Gastrocnemius medialis (tissue), 4 donors: ENCODE measurements at regions not wholly inside any gene's neighbourhood (a gene's known extent, or its start where the extent isn't known, plus 50 kb on each side); places are given as distances from the start of the nearest gene placed in this dataset.

Experiments used
- ATAC-seq, 2 donors: fragments of 150-250 bp; one replicate each; pipeline ENCODE4 v1.9.1; 2016
- DNase-seq, 2 donors: peaks; one replicate each; pipeline ENCODE4 v3.0.0-alpha.2; 2019
- H3K27ac ChIP-seq, 4 donors: fragments of 200-600 bp; sonication (generic); 1 replicate in 1 of 4; 2 replicates in 3 of 4; pipeline ENCODE4 v1.5.1; 2016 to 2018; ENCODE audit warnings: mild to moderate bottlenecking in 2 of 4, moderate library complexity in 1 of 4
- H3K27me3 ChIP-seq, 3 donors: fragments of 200-600 bp; sonication (generic) in 2 of 3; 1 replicate in 1 of 3; 2 replicates in 2 of 3; pipeline versions ENCODE4 v1.5.1 to v1.6.0; 2016 to 2019; ENCODE audit warnings: mild to moderate bottlenecking in 1 of 3, moderate library complexity in 1 of 3
- H3K36me3 ChIP-seq, 2 donors: fragments of 200-600 bp; sonication (generic) in 1 of 2; one replicate each; pipeline ENCODE4 v1.5.1; 2017 to 2018
- H3K4me1 ChIP-seq, 2 donors: fragments of 200-600 bp; sonication (generic) in 1 of 2; one replicate each; pipeline ENCODE4 v1.5.1; 2016 to 2017; ENCODE audit warnings: mild to moderate bottlenecking in 2 of 2
- H3K4me3 ChIP-seq, 4 donors: fragments of 200-600 bp; sonication (generic) in 3 of 4; 1 replicate in 1 of 4; 2 replicates in 3 of 4; pipeline ENCODE4 v1.5.1; 2016 to 2019; ENCODE audit warnings: mild to moderate bottlenecking in 2 of 4
- H3K9me3 ChIP-seq, 3 donors: fragments of 200-600 bp; sonication (generic) in 2 of 3; 1 replicate in 1 of 3; 2 replicates in 2 of 3; pipeline ENCODE4 v1.5.1; 2016 to 2019
- POLR2A ChIP-seq, 2 donors: fragments of 450-650 bp; IDR thresholded peaks; one replicate each; pipeline ENCODE4 v1.6.1; 2017; ENCODE audit warnings: antibody characterized with exemption in 2 of 2, mild to moderate bottlenecking in 2 of 2, moderate library complexity in 2 of 2
- in situ Hi-C, 4 donors: fragments of 200-750 bp; cut with MboI; loops; one replicate each; pipeline versions ENCODE4 v1.15.0 to v1.8.0; 2017; ENCODE audit warnings: low sequenced_read_pairs in 4 of 4
- intact Hi-C: fragments of 100-400 bp; cut with DNase I; formaldehyde crosslinking; loops from one replicate; pipeline ENCODE4 v1.15.1; 2023; ENCODE audit warnings: low total_unique reads
- TF ChIP-seq, protein P1 (sequence below), 5 experiments: fragments of 450-650 bp in 3 of 5; fragments of 200-600 bp in 2 of 5; sonication (generic) in 2 of 5; IDR thresholded peaks in 4 of 5; conservative IDR thresholded peaks in 1 of 5; 1 replicate in 4 of 5; 2 replicates in 1 of 5; pipeline ENCODE4 v1.5.1; 2016 to 2019; ENCODE audit warnings: antibody characterized with exemption in 5 of 5, mild to moderate bottlenecking in 3 of 5, moderate library complexity in 3 of 5

DNA sequence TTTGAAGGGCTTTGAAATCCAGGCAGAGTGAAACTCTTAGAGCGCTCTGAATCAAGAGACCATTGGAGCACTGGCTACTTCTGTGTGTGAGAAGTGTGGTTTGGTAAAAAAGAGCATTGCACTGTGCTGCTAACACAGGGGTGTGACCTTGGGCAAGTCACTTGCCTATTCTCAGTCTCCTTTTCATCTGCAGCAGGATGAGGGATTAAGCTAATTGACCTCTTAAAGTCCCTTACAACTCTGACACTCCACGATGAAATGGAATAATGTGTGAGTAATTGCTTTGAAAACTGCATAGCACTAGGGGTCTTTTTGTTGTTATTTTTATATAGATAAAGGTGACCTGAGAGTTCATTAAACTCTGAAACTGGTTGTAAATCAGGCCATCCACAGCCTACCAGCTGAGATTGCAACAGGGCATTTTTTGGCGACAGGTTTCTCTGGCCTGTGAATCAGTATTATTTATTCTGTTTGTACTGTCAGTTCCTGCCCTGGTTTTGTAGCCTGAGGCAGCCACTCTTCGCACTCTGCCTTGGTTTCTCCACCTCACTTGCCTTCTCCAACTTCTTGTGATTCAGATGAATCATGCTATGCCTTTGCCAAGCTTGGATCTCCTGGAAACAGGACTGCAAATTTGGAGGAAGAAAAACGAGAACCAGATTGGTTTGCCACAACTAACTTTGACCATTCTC, 159.9 kb upstream of the PARP11 start:
- DNase-seq = no peak
- Histone ChIP-seq H3K9me3 (no peaks in the 10 kb centered on the region), H3K4me3 (no peak overlapping the region), H3K27ac (no peak overlapping the region), H3K36me3 (no peaks in the 10 kb centered on the region), H3K27me3 (peaks cover 0 to 6% (median 0%) of the 10 kb centered on the region in 3 donors), H3K4me1 (peaks cover 0 to 3% of the 10 kb centered on the region in 2 donors)
- ATAC-seq = no peak
- TF ChIP-seq, protein P1, sequence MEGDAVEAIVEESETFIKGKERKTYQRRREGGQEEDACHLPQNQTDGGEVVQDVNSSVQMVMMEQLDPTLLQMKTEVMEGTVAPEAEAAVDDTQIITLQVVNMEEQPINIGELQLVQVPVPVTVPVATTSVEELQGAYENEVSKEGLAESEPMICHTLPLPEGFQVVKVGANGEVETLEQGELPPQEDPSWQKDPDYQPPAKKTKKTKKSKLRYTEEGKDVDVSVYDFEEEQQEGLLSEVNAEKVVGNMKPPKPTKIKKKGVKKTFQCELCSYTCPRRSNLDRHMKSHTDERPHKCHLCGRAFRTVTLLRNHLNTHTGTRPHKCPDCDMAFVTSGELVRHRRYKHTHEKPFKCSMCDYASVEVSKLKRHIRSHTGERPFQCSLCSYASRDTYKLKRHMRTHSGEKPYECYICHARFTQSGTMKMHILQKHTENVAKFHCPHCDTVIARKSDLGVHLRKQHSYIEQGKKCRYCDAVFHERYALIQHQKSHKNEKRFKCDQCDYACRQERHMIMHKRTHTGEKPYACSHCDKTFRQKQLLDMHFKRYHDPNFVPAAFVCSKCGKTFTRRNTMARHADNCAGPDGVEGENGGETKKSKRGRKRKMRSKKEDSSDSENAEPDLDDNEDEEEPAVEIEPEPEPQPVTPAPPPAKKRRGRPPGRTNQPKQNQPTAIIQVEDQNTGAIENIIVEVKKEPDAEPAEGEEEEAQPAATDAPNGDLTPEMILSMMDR (IDR thresholded peaks at IDR 0.05 in 4 of 5, conservative IDR thresholded peaks at IDR 0.05 in 1 of 5) = no peak
- no peak for TF ChIP-seq POLR2A (IDR thresholded peaks at IDR 0.05)
- in situ Hi-C loops (loop anchor here in 2 of 4 donors (10.0 kb wide), 2 partner anchors 148 to 242 kb away; partner anchors contain the start of gene CCND2 (in 1 of the 2)), intact Hi-C loops (loop anchor here (5.0 kb wide), 1 partner anchor 161 kb away; the partner anchor contains the start of gene PARP11)

DNA sequence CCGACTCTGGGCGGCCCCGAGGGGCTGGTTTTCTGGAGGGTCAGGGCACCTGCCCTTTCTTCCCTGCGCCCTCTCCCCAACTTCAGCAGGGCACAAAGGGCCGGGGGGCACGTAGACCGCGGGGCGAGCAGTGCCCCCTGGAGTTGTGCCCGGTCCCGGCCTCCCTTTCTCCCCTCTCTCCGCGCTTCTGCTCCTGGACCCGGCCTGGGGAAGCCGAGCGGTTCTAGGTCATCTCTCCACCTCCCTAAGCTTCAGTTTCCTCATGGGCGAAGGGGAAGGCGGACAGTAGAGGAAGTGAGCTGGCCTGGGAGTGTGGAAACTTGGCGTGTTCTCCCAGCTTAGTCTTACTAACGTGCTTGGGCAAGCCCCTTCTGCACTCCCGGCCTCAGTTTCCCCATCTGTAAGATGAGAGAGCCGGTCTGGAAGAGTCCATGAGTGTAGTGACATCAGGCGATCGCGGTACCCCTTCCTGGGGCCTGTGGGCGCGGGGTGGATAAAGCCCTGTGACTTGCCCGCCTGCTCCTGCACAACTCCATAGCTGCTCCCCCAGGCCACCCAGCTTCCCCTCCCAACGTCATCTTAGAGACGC, 158.6 kb upstream of the PARP11 start:
- ATAC-seq = peak; percentile 30 to 42
- DNase-seq = peak in 1 of 2 donors; percentile 18
- in situ Hi-C loops = loop anchor here in 2 of 4 donors (10.0 kb wide), 2 partner anchors 147 to 243 kb away; partner anchors contain the start of gene CCND2 (in 1 of the 2)
- peaks cover 0 to 6% (median 0%) of the 10 kb centered on the region in 3 donors for H3K27me3 ChIP-seq
- no peaks in the 10 kb centered on the region for H3K9me3 ChIP-seq
- peak overlapping the region in 2 of 4 donors; percentile 36 to 56 for H3K27ac ChIP-seq
- intact Hi-C loops = loop anchor here (5.0 kb wide), 1 partner anchor 159 kb away; the partner anchor contains the start of gene PARP11
- H3K4me3 ChIP-seq = peak overlapping the region; percentile 33 to 65 (median 59)
- TF ChIP-seq, protein P1 (IDR thresholded peaks at IDR 0.05 in 4 of 5, conservative IDR thresholded peaks at IDR 0.05 in 1 of 5) = no peak
- no peak for TF ChIP-seq POLR2A (IDR thresholded peaks at IDR 0.05)
- peaks cover 0 to 3% of the 10 kb centered on the region in 2 donors for H3K4me1 ChIP-seq
- no peaks in the 10 kb centered on the region for H3K36me3 ChIP-seq

DNA sequence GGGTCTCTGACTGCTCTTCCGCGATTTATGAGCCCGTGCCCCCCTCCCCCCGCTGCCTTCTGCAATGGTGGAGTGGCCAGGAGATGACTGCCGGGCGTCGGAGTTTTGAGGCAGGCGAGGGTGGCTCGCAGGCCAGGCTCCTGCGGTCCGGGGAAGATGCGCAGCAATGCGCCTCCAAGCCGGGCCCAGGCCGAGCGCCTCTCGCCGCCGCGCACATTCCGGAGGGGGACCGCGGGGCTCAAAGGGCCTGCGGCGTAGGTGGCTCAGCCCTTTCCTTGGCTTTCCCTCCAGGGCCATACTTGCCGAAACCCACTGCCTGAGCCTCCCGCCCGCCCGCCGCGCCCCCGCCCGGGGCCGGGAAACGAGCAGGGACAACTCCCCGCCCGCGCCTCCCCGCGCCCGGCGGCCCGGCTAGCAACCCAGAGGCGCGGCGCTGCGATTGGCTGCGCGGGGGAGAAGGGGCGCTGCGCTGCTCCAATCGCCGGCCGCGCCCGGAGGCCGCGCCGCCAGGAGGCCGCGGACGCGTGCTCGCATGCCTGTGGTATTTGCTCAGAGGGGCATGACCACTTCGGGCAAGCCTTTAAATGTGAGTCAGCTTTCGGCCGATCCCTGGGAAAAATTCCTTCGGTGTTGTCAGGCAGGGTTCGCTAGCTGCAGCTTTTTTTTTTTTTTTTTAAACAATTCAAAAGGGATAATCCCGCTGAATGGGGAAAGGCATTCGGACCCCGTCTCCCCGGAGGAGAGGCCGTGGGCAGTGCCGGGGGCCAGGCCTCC, 157.9 kb upstream of the PARP11 start:
- H3K9me3 ChIP-seq = no peaks in the 10 kb centered on the region
- in situ Hi-C loops (loop anchor here in 2 of 4 donors (10.0 kb wide), 2 partner anchors 146 to 244 kb away; partner anchors contain the start of gene CCND2 (in 1 of the 2)), intact Hi-C loops (loop anchor here (5.0 kb wide), 1 partner anchor 159 kb away; the partner anchor contains the start of gene PARP11)
- peak; percentile 75 to 77 for DNase-seq
- peak overlapping the region; percentile 53 to 65 (median 59) for H3K4me3 ChIP-seq
- no peaks in the 10 kb centered on the region for H3K36me3 ChIP-seq
- H3K4me1 ChIP-seq = peaks cover 0 to 3% of the 10 kb centered on the region in 2 donors
- peaks cover 0 to 6% (median 0%) of the 10 kb centered on the region in 3 donors for H3K27me3 ChIP-seq
- H3K27ac ChIP-seq = peak overlapping the region; percentile 42 to 65 (median 61)
- peak; percentile 46 to 66 for TF ChIP-seq POLR2A (IDR thresholded peaks at IDR 0.05)
- TF ChIP-seq, protein P1 (IDR thresholded peaks at IDR 0.05 in 4 of 5, conservative IDR thresholded peaks at IDR 0.05 in 1 of 5) = peak in 1 of 5 experiments; percentile 5
- ATAC-seq = peak; percentile 92 to 96

GRCh38 chr12:4027412-4027811, 154.2 kb upstream of the PARP11 start:
- H3K4me3 ChIP-seq = no peak overlapping the region
- intact Hi-C loops (no loop called here), in situ Hi-C loops (no loop called here)
- no peak for ATAC-seq
- no peak overlapping the region for H3K27ac ChIP-seq
- H3K4me1 ChIP-seq = peaks cover 0 to 3% of the 10 kb centered on the region in 2 donors
- TF ChIP-seq, protein P1 (IDR thresholded peaks at IDR 0.05 in 4 of 5, conservative IDR thresholded peaks at IDR 0.05 in 1 of 5) = no peak
- no peak for TF ChIP-seq POLR2A (IDR thresholded peaks at IDR 0.05)
- DNase-seq = no peak
- H3K36me3 ChIP-seq = no peaks in the 10 kb centered on the region
- peaks cover 0 to 6% (median 2%) of the 10 kb centered on the region in 3 donors for H3K27me3 ChIP-seq
- H3K9me3 ChIP-seq = no peaks in the 10 kb centered on the region
